ENCODE measurements at regions not wholly inside any gene's neighbourhood (a gene's known extent, or its start where the extent isn't known, plus 50 kb on each side); places are given as distances from the start of the nearest gene placed in this dataset.
"Not testable (repeated sequence)": the region's sequence is repeated elsewhere in the genome, so short reads cannot be mapped to it uniquely, and the experiment has no call there.

GRCh38 chr5:53276825-53277224 lies 167.3 kb upstream of the MOCS2 start:
- no peak for FAIRE-seq

DNA sequence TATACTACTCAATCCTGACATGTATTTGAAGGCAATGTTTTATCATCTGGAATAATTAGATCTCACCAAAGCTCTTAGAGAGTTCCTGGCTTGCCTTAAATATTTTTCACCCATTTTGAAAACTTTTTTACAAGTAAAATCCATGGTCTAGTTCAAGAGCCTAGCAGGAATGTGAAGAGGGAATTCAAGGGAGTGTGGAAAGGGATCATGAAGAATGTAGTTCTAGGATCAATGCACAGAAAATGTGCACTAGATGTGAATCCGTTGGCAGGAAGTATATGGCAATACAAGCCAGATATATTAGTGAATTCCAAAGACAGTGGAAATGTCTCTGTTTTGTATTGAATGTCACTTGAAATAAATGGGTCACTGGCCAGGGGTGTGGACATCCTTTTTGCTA lies 167.9 kb upstream of the MOCS2 start:
- FAIRE-seq, result no peak

DNA sequence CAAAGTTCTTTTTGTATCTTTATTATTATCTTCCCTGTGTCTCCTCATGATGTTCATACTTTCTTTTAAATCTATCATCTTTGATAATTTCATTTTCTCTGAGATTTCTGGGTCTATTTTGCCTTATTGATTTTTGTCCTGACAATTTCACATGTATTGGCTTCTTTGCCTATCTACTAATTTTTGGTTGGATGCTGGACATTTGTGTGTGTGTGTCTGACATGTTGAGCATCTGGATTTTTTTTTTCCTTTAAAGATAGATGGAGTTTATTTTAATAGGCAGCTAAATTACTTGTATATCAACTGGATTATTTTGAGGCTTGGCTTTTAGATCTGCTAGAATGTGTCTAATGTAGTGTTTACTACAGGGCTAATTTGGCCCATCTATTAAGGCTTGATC lies 178.0 kb upstream of the MOCS2 start:
- FAIRE-seq, result no peak

GRCh38 chr5:53288511-53288910 lies 179.0 kb upstream of the MOCS2 start:
- no peak for FAIRE-seq

DNA sequence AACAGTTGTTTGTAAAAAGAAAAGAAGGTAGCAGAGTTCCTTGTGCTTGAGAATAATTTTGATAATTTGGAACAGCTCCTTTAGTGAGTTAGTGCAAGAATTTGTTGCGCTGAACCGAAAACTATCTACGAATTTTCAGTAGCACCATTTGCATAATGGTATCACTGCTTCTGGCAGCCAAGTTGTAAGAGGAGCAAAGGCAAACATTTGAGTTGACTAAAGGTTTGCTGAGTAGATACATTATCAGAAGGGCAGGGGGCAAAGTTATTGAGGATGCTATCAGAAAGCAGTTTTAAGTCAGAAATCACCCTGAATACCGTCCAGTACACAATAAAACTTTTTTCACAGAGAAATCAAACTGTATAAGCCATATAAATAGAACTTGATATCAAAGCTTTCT lies 181.5 kb upstream of the MOCS2 start:
- FAIRE-seq, result no peak

- FAIRE-seq, result no peak
Observed at GRCh38 chr5:53291528-53291927, 182.0 kb upstream of the MOCS2 start.

- FAIRE-seq, result no peak
Observed at GRCh38 chr5:53298841-53299240, 181.6 kb upstream of the FST start.

DNA sequence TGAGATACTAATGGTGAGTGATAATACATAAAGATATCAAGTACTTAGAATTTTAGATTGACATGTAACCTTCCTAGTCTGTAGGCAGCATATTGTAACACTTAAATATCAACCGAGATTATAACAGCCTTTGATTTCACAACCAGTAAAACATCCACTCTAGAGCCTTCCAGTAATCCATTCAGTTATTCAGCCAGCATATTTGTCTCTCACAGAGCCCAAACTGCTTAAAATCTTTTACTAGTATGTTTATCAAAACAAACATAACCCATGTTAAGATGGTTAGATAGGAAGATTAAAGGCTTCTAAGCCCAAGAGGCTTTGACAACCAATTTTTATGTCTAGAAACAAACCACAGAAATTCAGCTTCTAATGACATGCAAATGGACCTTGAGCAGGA lies 177.9 kb upstream of the FST start:
- no peak for FAIRE-seq

DNA sequence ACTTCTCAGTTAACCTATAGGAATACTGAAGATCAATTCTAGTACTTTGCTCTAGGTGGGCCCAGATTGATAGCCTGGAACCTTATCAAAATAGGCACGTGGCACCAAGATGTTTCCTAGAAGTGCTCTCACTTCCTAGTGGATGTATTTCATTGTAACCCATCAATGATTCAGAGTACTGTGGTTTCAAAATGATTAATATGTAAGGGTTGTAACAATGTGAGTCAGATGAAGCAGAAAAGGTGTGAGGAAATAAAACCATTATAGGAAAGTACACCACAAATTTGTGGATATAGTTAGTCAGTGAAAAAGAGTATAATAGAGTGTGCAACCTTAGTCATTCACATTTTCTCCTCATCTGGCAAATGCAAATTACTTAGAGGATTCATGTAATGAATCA lies 177.3 kb upstream of the FST start:
- FAIRE-seq, result no peak

GRCh38 chr5:53305316-53305715 lies 175.1 kb upstream of the FST start:
- FAIRE-seq, result not testable (repeated sequence)

GRCh38 chr5:53309653-53310052 lies 170.8 kb upstream of the FST start:
- FAIRE-seq, result no peak

GRCh38 chr5:53311681-53312080 lies 168.7 kb upstream of the FST start:
- no peak for FAIRE-seq

DNA sequence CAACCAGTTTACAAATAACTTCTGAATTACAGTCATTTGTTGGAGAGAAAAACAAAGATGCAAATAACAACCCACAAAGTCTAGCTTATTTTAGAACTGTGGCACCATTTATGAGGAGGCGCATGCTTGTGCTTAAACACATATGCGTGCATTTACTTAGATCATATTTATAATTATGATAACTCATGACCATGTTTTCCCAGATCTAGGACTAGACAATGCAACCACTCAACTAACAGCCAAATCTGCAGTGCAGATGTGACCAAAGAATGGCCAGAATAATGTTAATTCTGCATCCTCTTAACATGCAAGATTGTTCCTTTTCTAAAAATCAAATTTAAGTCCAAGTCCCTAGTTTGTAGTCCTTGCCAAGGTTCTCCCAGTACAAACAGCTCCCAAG lies 167.3 kb upstream of the FST start:
- FAIRE-seq, result no peak

GRCh38 chr5:53318303-53318702 lies 162.1 kb upstream of the FST start:
- no peak for FAIRE-seq

DNA sequence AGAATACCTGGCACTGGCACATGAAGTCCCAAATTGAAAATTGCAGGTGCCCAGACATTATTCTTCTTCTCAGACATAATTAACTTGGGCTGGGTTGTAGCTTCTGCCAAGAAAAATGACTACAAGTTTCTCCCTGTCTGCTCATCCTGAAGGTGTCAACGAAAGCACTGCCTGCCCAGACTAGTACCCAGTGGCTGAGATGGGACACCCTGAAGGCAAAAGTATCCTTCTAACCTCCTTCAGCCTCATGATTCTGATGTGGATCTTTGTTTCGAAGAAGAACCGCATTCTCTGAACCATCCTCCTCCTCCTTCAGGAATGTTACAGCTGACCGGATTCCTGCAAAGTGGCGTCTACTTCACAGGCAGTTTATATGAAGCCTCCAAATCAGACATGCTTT lies 161.1 kb upstream of the FST start:
- no peak for FAIRE-seq

DNA sequence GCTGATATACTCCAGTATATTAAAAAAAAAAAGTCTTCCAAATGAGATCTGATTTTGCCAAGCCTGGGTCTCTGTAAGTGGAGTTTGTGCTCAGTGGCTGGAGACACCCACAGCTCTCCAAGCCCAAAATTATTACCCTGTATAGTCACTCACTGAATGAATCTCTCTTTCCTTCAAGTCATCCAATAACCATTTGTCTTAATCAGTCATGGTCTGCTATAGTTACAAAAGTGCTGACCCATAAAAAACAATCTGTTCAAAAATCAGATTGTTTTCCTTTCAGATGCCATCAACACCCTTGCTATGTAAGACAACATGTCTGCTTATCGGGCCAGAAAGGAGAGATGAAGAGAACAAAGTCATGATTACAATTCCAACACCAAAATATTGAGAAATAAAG lies 159.4 kb upstream of the FST start:
- no peak for FAIRE-seq

DNA sequence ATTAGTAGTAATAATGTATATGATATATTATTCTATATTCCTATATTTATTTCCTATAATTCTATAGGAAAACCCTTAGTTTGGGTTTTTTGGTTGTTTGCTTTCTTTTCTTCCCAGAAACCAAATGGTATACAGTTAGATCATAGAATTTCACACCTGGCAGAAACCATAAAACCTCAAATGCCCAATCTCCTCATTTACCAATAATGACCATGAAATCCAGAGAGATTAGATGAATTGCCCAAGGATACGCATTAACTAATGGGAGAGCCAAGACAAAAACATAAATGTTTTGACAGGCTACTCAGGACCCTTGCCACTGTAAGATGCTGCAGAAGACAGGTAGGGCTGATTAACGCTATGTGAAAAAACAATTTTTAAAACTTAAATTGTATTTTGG lies 158.7 kb upstream of the FST start:
- FAIRE-seq, result no peak

DNA sequence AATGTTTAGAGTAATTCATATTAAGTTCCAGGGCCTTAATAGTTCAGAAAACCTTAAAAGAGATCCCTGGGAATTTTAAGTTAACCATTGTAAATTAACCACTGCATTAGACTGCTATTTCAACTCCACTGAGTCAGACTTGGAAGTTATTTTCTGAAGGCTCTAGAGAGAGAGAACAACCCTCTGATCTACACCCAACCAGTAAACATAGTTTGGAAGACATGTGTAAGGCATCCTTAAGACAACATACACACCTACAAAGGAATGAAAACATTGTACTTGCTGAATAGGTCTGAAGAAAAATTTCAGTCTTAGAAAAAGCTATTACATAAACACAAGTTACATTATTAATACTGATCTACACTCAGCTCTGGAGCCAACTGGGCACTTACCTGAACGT lies 158.2 kb upstream of the FST start:
- no peak for FAIRE-seq

DNA sequence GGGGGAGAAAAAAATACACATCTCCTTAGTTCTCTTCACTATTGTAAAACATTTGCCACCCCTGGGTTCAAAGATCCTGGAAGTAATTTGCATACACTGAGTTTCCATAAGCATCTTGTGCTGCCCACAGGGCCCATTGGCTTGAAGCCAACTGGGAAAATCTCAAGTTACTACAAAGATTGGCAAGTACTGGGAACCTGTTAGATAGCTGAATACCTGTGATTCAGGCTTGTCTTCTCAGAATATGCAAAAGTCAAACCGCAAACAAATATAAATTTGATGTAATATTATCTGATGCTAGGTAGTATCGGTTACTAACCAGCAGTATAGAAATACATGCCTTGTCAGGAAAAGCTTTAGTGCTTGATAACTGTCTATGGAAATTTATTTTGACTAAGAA lies 156.9 kb upstream of the FST start:
- no peak for FAIRE-seq

DNA sequence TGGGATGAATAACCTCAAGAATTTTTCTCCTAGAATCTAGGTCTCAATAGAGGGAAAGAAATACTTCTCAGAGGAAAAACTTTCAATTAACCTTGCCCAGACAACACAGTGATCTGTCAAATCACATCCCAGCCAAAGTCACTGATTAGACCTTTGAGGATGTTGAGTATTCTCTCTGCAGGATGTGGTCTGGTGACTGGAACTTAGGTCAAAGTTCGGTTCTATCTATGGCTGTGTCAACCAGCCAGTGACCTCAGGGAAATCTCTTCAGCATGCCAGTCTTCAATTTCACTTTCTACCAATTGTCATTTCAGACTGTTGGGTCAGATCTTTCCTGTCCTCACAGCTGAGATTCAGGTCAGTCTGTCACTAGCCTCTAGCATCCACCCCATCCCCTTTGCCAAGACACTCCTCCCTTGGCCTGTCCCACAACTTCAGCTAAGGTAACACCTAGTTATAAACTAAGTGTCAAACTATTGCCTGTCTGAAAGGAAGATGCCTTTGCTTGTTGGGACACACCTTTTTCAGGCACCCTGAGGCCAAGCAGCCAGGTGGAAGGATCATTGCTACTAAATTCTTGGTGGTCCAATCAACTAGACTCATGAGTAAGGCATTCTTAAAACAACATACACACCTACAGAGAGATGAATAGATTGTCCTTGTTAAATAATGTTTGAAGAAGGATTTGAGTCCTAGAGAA lies 156.3 kb upstream of the FST start:
- no peak for FAIRE-seq

DNA sequence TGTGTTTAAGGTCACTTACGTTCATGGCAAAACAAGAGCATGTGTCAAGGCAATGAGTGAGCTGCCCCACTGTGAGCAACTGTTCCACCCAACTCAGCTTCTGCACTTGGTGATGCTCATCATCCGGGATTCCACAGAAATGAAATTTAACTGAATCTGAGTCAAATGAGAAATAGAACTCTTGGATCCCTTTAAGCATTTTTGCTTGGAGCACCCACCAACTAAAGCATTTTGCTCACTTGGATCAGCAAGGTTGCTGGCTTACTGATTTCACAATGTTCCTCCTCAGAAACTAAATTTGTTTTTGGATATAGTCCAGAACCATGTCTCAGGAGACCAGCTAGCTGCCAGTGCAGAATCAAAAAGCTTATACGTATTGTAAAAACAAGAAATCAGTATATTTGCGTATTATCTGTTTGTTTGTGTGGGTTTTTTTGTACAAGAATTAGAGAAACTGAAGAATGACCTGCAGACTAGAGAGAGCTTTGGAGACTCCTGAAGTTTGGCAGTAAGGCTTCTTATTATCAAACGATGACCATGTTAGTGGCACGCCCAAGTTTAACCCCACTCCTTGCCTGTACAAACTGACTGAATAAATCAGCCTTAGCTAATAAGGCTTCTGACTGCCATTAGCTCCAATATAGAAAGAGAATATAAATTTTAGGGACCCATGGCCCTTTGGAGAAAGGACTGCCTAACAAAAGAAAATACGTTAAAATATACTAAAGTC lies 153.8 kb upstream of the FST start:
- FAIRE-seq, result no peak

DNA sequence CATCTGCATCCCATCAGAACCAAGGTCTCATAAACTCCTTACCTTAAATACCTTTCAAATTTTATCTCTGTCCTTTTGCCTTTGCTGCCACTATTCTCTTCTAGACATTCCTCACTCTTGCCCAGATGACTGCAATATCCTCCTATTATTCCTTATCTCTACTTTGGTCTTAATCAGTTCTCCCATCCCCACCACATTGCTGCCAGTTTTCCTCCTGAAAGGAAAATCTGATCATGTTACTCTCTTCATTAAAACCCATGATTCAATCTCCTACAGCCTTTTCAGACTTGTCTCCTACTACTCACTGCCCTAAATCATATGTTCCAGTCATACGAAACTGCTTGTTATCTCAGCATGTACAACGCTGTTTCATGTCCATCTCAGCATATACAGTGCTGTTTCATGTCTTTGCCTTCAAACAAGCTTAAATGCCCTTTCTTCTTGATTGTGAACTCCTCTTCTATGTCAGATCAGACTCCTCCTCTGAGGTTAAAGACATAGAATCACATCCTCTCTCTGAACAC lies 152.6 kb upstream of the FST start:
- no peak for FAIRE-seq

- no peak for FAIRE-seq
Observed at GRCh38 chr5:53330491-53330890, 149.9 kb upstream of the FST start.

GRCh38 chr5:53331463-53331862 lies 149.0 kb upstream of the FST start:
- no peak for FAIRE-seq

GRCh38 chr5:53333160-53333559 lies 147.3 kb upstream of the FST start:
- FAIRE-seq, result no peak
